GM12892 (cell line): ENCODE measurements at regions not wholly inside any gene's neighbourhood (a gene's known extent, or its start where the extent isn't known, plus 50 kb on each side); places are given as distances from the start of the nearest gene placed in this dataset.

Experiments
- DNase-seq: peaks from one replicate; pipeline ENCODE4 v3.0.0; 2011; ENCODE audit not compliant: insufficient read length
- FAIRE-seq: peaks from 2 replicates; lab custom pipeline; 2011; peaks lifted over from hg19 to GRCh38; lab: Jason Lieb, UNC
- POLR2A ChIP-seq: IDR thresholded peaks from 2 replicates; pipeline ENCODE4 v1.6.1; 2011; ENCODE audit warnings: low read depth, low read length, control low read depth
- POLR2AphosphoS5 ChIP-seq: IDR thresholded peaks from 2 replicates; pipeline ENCODE4 v1.6.1; 2011; ENCODE audit warnings: low read depth, low read length, control low read depth
- TAF1 ChIP-seq: IDR thresholded peaks from 2 replicates; pipeline ENCODE4 v1.6.1; 2011; ENCODE audit warnings: low read depth, mild to moderate bottlenecking, control low read depth, low read length, borderline replicate concordance

DNA sequence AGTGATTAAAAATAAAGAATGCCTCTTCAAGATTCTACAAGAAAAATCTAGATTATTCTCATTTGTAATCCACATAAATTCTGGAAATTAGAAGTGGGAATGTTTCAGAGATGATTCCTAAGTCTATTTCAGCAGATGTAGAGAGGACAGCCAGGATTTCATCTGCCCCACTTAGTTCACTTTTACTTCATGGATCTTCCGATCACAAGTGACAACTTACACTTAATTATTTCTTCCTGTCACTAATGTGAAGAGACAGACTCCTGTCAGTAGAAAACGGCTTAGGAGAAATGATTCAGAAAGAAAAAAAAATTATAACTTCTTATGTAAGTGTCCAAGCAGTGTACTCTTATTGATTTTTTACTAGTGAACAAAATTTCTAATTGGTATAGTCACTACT lies 368.2 kb upstream of the SMIM30 start:
- no peak for TF ChIP-seq POLR2A
- DNase-seq (no peak), FAIRE-seq (no peak)

DNA sequence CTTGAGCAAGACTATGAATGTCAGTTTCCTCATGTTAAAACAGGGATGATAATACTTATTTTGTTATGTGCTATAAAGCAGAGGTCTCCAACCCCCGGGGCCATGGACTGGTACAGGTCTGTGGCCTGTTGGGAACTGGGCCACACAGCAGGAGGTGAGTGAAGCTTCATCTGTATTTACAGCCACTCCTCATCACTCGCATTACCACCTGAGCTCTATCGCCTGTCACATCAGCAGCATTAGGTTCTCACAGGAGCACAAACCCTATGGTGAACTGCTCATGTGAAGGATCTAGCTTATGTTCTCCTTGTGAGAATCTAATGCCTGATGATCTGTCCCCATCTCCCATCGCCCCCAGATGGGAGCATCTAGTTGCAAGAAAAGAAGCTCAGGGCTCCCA lies 365.3 kb upstream of the SMIM30 start:
- no peak for DNase-seq
- no peak for FAIRE-seq
- TF ChIP-seq POLR2A (no peak), TAF1 (no peak), POLR2AphosphoS5 (no peak)

DNA sequence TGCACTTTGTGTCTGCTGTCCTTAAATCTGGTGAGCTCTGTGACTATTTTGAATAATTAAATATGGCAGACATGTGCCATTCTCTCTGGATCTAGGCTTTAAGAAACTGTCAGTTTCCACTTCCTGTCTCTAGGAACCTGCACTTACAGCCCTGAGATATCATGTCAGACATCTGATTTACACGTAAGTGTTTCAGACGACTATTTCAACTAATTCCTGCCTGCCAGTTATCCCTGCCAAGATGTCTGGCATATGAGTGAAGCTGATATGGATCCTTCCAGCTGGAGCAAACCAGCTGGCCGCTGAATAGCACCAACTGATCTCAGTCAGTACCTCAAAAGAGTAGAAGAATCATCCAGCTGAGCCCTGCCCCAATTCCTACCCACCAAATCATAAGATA lies 362.2 kb upstream of the SMIM30 start:
- FAIRE-seq (no peak), DNase-seq (no peak)
- TF ChIP-seq POLR2AphosphoS5 = no peak
- no peak for TF ChIP-seq POLR2A
- TF ChIP-seq TAF1 = no peak

DNA sequence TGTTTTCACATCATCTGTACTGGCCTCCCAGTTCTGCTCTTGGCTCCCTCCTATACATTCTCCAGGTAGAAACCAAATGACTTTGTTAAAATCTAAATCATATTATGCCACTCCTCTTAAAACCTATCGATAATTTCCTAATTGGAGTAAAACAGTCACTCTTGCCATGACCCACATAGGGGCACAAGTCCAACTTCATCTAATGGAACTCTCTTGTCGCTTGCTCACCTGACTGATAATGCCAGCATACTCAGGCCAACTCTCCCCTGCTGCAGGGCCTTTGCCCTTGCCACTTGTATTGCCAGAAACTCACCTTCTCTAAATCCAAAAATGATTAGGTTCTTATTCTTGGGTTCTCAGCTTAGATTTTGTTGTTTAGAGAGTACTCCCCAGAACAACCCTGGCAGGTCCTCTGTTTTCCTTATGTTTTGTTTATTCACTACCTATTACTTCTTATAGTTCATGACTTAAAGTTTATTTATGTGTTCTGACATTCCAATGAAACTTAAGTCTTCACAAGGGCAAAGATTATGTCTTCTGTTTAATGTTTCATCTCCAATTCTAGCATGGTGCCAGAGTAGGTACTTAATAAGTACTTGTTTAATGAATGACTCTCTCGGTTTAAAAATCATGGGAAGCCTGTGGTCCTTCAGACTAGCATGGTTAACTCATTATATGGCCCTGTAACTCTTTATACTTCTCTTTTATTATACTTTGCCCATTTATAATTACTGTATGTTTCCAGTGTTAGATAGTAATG lies 345.9 kb upstream of the SMIM30 start:
- FAIRE-seq = no peak
- no peak for TF ChIP-seq TAF1
- no peak for TF ChIP-seq POLR2A
- TF ChIP-seq POLR2AphosphoS5 = no peak
- DNase-seq = no peak

DNA sequence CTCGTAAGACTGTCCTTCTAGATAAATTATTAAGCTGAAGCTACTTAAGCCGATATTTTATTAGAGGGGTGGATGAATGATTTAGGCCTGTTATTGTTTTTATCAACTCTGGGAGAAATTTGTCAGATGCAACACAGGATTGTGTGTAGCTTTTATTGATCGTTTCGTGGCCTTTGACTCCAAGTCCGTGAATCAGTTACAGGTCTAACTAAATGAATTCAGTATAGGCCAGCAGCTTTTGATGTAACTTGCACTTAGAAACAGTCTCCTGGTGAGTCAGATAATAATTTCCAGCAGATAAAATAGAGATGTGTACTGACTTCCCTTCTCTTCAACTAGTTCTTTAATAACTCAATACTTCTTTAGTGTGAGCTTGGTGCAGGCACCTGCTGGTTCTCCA lies 341.7 kb upstream of the SMIM30 start:
- FAIRE-seq = no peak
- DNase-seq = no peak
- TF ChIP-seq POLR2A (no peak), POLR2AphosphoS5 (no peak), TAF1 (no peak)

DNA sequence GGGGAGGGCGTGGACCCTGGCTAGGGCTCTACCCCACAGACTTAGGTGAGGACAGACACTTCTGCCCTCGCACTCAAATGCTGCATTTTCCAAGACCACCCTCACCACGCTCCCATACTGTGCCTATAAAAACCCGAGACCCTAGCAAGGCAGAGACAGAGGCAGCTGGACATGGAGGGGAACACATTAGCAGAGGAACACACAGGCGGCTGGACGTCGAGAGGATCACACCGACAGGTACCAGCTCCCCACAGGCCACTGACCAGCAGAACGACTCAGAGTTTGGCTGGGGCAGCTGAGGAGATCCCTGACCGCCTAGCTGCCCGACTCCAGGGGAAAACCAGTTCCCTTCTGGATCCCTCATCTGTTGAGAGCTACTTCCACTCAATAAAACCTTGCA lies 338.2 kb upstream of the SMIM30 start:
- FAIRE-seq = no peak
- TF ChIP-seq TAF1 (no peak), POLR2A (no peak), POLR2AphosphoS5 (no peak)
- DNase-seq = no peak

DNA sequence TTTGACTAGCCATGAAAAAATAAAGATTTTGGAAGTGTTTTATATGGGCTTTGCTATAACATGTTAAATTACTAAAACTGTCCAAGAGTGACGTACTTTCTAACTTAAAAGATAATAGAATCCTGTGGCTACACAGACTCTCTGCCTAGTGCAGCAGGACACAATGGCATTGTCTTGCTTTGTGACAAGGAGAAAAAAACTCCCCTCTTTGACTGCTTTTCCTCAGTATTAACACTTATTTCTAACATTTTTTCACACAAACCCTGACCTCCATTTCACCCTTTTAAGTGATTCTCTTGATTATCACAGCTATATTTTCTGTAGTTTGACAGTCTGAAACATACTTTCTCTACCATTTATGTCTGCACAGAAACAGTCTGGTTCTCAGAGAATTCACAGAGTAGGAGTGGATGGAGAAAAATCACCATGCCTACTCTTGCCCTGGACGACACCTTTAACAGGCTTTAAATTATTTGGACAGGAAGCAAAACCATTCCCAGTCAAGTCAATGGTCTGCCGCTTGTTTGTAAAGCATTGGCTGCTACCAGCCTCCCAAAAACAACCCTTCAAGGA lies 336.3 kb upstream of the SMIM30 start:
- TF ChIP-seq POLR2A = no peak
- TF ChIP-seq TAF1 = no peak
- no peak for TF ChIP-seq POLR2AphosphoS5
- DNase-seq = no peak
- FAIRE-seq = no peak

DNA sequence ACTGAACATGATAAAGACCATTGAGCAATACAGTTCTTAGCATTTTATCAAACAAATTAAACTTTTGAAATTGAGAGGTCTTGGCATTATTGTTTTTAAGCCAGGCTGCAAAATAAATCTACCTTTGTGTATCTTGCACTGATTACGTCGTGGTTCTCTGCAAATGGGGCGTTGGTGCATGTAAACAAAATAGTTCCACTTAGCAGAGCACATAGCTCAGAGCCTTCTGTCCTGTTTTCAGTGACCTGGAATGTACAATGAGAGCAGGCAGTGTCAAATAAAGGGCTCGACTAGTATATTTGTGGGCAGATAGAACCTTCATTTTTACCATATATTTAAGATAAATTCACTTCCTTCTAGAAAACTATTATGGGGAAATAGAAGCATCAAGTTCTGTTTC lies 333.9 kb upstream of the SMIM30 start:
- DNase-seq (no peak), FAIRE-seq (no peak)
- no peak for TF ChIP-seq POLR2A
- no peak for TF ChIP-seq TAF1
- TF ChIP-seq POLR2AphosphoS5 = no peak

DNA sequence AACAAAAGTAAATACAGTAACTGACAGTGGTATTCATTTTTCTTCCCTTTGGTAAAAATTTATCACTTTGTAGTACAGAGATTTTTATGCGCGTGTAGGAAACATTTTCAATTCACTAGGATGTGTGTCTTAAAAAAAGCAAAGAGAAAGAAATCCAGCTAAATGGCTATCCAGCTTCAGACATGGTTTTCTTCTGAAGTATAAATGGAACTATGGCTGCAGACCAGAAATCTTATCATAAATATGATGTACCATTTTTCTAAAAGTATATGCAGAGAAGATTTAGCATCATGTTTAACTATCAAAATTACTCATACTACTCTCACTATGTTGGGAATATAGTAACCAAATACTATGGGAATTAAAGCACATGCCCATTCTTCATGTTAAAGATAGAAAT lies 328.4 kb upstream of the SMIM30 start:
- FAIRE-seq = no peak
- TF ChIP-seq POLR2AphosphoS5 (no peak), POLR2A (no peak), TAF1 (no peak)
- DNase-seq = no peak

DNA sequence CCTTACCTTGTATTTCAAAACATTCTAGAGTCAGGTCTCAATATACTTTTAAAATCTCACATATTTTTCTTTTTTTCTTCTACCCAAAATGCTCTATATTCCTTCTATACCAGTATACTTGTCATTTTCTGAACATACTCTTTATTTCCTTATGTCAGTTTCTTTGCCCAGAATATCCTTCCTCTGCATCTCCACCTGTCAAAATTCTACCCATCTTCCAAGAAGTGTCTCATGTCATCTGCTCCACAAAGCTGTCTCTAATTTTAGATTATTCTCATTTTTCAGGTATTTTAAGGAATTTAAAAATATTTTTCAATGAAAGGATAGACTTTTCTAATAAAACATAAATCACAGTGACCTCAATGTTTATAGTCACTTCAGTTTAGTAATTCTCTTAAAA lies 328.0 kb upstream of the SMIM30 start:
- FAIRE-seq = no peak

DNA sequence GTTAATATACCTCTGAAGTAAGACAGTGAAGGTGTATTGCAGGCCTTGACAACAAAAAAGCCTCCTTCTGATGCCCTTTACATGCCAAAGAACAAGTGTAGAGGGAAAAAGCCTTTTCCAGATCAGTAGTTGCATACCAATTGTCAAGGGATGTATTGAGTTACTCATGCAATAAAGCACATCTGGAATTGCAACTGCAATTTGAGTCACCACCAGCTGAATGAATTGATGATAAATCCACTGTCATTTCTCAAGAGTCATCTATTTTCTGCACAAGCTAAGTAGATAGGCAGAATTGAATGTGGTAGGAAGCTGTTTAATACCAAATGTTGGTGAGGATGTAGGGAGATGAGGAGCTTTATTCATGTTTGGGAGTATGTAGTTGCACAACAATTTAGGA lies 325.9 kb upstream of the SMIM30 start:
- TF ChIP-seq TAF1 (no peak), POLR2A (no peak), POLR2AphosphoS5 (no peak)
- FAIRE-seq = no peak
- DNase-seq = no peak

More for the DNA sequence above, 328.0 kb upstream of the SMIM30 start:
- TF ChIP-seq POLR2A (no peak), TAF1 (no peak), POLR2AphosphoS5 (no peak)
- no peak for DNase-seq

DNA sequence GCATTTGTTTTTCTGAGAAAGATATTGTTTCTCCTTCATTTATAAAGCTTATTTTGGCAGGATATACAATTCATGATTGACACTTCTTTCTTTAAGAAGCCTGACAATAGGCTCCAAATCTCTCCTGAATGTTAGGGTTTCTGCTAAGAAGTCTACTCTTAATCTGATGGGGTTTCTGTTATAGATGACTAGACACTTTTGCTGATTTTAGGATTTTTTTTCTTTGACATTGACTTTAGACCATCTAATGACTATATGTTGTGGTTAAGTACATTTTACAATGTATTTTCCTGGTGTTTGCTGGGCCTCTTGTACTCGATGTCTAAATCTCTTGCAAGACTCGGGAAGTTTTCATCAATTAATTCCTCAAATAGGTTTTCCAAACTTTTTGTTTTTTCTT lies 321.8 kb upstream of the SMIM30 start:
- FAIRE-seq (no peak), DNase-seq (no peak)
- TF ChIP-seq POLR2AphosphoS5 (no peak), TAF1 (no peak), POLR2A (no peak)

DNA sequence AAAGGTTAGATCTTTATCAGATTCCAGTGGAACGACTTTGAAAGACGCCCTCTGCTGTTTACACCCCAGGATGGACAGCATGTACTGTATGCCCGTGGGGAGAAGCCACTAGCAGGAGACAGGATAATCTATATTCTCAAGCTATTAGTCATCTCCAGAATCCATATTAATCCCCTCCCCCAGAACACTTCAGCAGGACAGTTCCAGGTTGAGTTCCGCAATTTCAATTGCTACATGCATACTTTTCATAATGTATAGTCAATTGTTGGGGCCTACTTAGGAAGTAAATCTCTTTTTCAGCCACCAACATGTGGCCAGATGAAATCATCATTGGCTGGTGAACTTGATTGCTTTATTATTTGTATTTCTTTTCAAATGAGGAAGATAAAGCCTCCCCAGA lies 313.1 kb upstream of the SMIM30 start:
- FAIRE-seq = no peak
- no peak for DNase-seq
- TF ChIP-seq POLR2A = no peak
- TF ChIP-seq POLR2AphosphoS5 = no peak
- no peak for TF ChIP-seq TAF1
